Upper lobe of left lung (tissue), 4 donors: ENCODE measurements at regions not wholly inside any gene's neighbourhood (a gene's known extent, or its start where the extent isn't known, plus 50 kb on each side); places are given as distances from the start of the nearest gene placed in this dataset.

Experiments used
- EP300 ChIP-seq, 4 donors: sonication (generic); formaldehyde crosslinking; IDR thresholded peaks; one replicate each; pipeline ENCODE4 v1.5.1; 2017; ENCODE audit warnings: antibody characterized with exemption in 4 of 4, control low read depth in 2 of 4
- POLR2AphosphoS5 ChIP-seq, 2 donors: sonication (generic); formaldehyde crosslinking; IDR thresholded peaks; one replicate each; pipeline ENCODE4 v1.5.1; 2017; ENCODE audit warnings: antibody characterized with exemption in 2 of 2
- TF ChIP-seq, protein P1 (sequence below), 6 experiments: fragments of 450-650 bp in 4 of 6; fragments of 200-600 bp in 2 of 6; sonication (generic) in 2 of 6; IDR thresholded peaks; one replicate each; pipeline ENCODE4 v1.5.1; 2016 to 2019; ENCODE audit warnings: antibody characterized with exemption in 6 of 6

DNA sequence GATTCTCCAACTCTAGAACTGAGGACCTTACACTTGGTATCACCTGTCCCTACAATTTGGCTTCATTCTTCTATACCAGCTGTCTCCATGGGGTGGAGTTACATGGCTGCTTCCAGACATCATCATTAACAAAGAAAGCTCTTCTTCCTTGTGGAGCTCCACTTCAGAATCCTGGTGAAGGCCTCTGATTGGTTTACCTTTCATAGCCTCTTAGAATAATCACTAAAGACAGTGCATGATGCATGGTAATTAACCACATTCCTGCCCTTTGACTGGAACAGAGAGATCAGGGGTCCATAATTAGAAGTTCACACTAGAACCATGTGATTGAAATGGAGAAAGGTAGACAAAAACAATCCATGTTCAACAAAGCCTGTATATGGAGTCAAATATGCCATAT, 112.6 kb upstream of the ZNF827 start:
- no peak for TF ChIP-seq EP300 (IDR thresholded peaks at IDR 0.05)
- TF ChIP-seq, protein P1, sequence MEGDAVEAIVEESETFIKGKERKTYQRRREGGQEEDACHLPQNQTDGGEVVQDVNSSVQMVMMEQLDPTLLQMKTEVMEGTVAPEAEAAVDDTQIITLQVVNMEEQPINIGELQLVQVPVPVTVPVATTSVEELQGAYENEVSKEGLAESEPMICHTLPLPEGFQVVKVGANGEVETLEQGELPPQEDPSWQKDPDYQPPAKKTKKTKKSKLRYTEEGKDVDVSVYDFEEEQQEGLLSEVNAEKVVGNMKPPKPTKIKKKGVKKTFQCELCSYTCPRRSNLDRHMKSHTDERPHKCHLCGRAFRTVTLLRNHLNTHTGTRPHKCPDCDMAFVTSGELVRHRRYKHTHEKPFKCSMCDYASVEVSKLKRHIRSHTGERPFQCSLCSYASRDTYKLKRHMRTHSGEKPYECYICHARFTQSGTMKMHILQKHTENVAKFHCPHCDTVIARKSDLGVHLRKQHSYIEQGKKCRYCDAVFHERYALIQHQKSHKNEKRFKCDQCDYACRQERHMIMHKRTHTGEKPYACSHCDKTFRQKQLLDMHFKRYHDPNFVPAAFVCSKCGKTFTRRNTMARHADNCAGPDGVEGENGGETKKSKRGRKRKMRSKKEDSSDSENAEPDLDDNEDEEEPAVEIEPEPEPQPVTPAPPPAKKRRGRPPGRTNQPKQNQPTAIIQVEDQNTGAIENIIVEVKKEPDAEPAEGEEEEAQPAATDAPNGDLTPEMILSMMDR (IDR thresholded peaks at IDR 0.05) = no peak
- no peak for TF ChIP-seq POLR2AphosphoS5 (IDR thresholded peaks at IDR 0.05)
